IMR-90 (cell line): ENCODE measurements at regions not wholly inside any gene's neighbourhood (a gene's known extent, or its start where the extent isn't known, plus 50 kb on each side); places are given as distances from the start of the nearest gene placed in this dataset.

Experiments
- ATAC-seq: fragments of 200-7000 bp; cut with Tn5 transposase; 2 replicates; pipeline ENCODE4 v1.9.1; 2020; ENCODE audit warnings: low read depth, mild to moderate bottlenecking, moderate library complexity
- BruUV-seq: library from RNA; stranded (reverse); fragments of 400-500 nt; replicated peaks from 2 replicates; lab custom pipeline; 2021; lab: Mats Ljungman, UMichigan
- CTCF ChIA-PET: fragments of 300-600 bp; formaldehyde crosslinking; extraction: SDS; loops from one replicate; lab custom pipeline; 2021; ENCODE audit warnings: antibody characterized with exemption; lab: Yijun Ruan, JAX
- POLR2A ChIA-PET: fragments of 300-600 bp; sonication (Branson Sonifier 250); formaldehyde crosslinking; loops from one replicate; lab custom pipeline; 2022; ENCODE audit warnings: antibody characterized with exemption; ENCODE audit not compliant: unreplicated experiment; lab: Charles Lee
- DNase-seq: peaks from one replicate; pipeline ENCODE4 v3.0.0; 2013
- H2AFZ ChIP-seq: replicated peaks from 2 replicates; pipeline ENCODE3; 2013; ENCODE audit warnings: low read length, mild to moderate bottlenecking; ENCODE audit not compliant: poor library complexity
- H2AK5ac ChIP-seq: 2 replicates; pipeline ENCODE4 v1.6.1; 2013; ENCODE audit warnings: low read depth, low read length, inconsistent platforms
- H2AK9ac ChIP-seq: replicated peaks from 2 replicates; pipeline ENCODE3; 2013; ENCODE audit warnings: mild to moderate bottlenecking, low read depth, low read length, moderate library complexity; ENCODE audit not compliant: poor library complexity
- H2BK120ac ChIP-seq: 2 replicates; pipeline ENCODE4 v1.6.1; 2013; ENCODE audit warnings: low read depth, low read length, inconsistent platforms
- H2BK15ac ChIP-seq: 3 replicates; pipeline ENCODE4 v1.6.1; 2013; ENCODE audit warnings: low read depth, low read length, inconsistent platforms
- H2BK20ac ChIP-seq: 2 replicates; pipeline ENCODE4 v1.6.1; 2013; ENCODE audit warnings: low read depth, mild to moderate bottlenecking, inconsistent platforms, low read length, moderate library complexity
- H2BK5ac ChIP-seq: 2 replicates; pipeline ENCODE4 v1.6.1; 2013; ENCODE audit warnings: mild to moderate bottlenecking, low read depth, low read length, inconsistent platforms; ENCODE audit not compliant: poor library complexity, severe bottlenecking
- H3K14ac ChIP-seq: replicated peaks from 2 replicates; pipeline ENCODE4 v1.6.1; 2013; ENCODE audit warnings: low read depth, low read length, inconsistent platforms
- H3K18ac ChIP-seq: 2 replicates; pipeline ENCODE4 v1.6.1; 2013; ENCODE audit warnings: low read depth, low read length, control low read depth
- H3K23ac ChIP-seq: 2 replicates; pipeline ENCODE4 v1.6.1; 2013; ENCODE audit warnings: low read depth, low read length, inconsistent platforms
- H3K27ac ChIP-seq: 2 replicates; pipeline ENCODE4 v1.5.1; 2013; ENCODE audit warnings: mild to moderate bottlenecking, control low read depth, low read length; ENCODE audit not compliant: insufficient read depth
- H3K27me3 ChIP-seq: 2 replicates; pipeline ENCODE4 v1.6.1; 2013; ENCODE audit warnings: low read length; ENCODE audit not compliant: control insufficient read depth, insufficient read depth
- H3K36me3 ChIP-seq: 2 replicates; pipeline ENCODE4 v1.6.1; 2013; ENCODE audit warnings: low read length, mixed read lengths; ENCODE audit not compliant: control insufficient read depth, insufficient read depth
- H3K4ac ChIP-seq: 2 replicates; pipeline ENCODE4 v1.6.1; 2013; ENCODE audit warnings: low read depth, low read length, inconsistent platforms
- H3K4me1 ChIP-seq: 2 replicates; pipeline ENCODE4 v1.6.1; 2013; ENCODE audit warnings: low read length, mixed read lengths; ENCODE audit not compliant: control insufficient read depth, insufficient read depth
- H3K4me2 ChIP-seq: 2 replicates; pipeline ENCODE4 v1.6.1; 2013; ENCODE audit warnings: low read depth, mild to moderate bottlenecking, control low read depth, low read length, moderate library complexity
- H3K4me3 ChIP-seq: 2 replicates; pipeline ENCODE4 v1.5.1; 2013; ENCODE audit warnings: low read depth, mild to moderate bottlenecking, control low read depth, low read length, moderate library complexity; ENCODE audit not compliant: insufficient read depth
- H3K56ac ChIP-seq: 2 replicates; pipeline ENCODE4 v1.6.1; 2013; ENCODE audit warnings: low read length, inconsistent platforms; ENCODE audit not compliant: insufficient read depth; ENCODE audit errors: extremely low read depth
- H3K79me1 ChIP-seq, 2 experiments: 2 replicates each; pipeline ENCODE4 v1.6.1; 2013; ENCODE audit warnings: low read length in 2 of 2, inconsistent platforms in 1 of 2, low read depth in 1 of 2
- H3K9ac ChIP-seq: 2 replicates; pipeline ENCODE4 v1.6.1; 2013; ENCODE audit warnings: low read depth, low read length, control low read depth
- H3K9me1 ChIP-seq: 2 replicates; pipeline ENCODE4 v1.6.1; 2013; ENCODE audit warnings: low read length, inconsistent platforms; ENCODE audit not compliant: insufficient read depth
- H3K9me3 ChIP-seq: 2 replicates; pipeline ENCODE4 v1.6.1; 2013; ENCODE audit warnings: low read length; ENCODE audit not compliant: control insufficient read depth, insufficient read depth
- H4K20me1 ChIP-seq: 2 replicates; pipeline ENCODE4 v1.6.1; 2013; ENCODE audit warnings: low read length, inconsistent platforms; ENCODE audit not compliant: insufficient read depth
- H4K5ac ChIP-seq: 2 replicates; pipeline ENCODE4 v1.6.1; 2013; ENCODE audit warnings: mild to moderate bottlenecking, low read depth, low read length, control low read depth
- H4K8ac ChIP-seq, 2 experiments: 2 replicates each; pipeline ENCODE4 v1.6.1; 2013; ENCODE audit warnings: low read depth in 2 of 2, low read length in 2 of 2, control low read depth in 1 of 2, inconsistent platforms in 1 of 2
- H4K91ac ChIP-seq: 2 replicates; pipeline ENCODE4 v1.6.1; 2013; ENCODE audit warnings: low read depth, low read length, inconsistent platforms; ENCODE audit not compliant: insufficient read depth
- BHLHE40 ChIP-seq: fragments of 150-350 bp; IDR thresholded peaks from 2 replicates; pipeline ENCODE4 v1.6.1; 2016; ENCODE audit warnings: mild to moderate bottlenecking, low read depth, low read length
- POLR2A ChIP-seq: IDR thresholded peaks from 2 replicates; pipeline ENCODE4 v1.6.1; 2012; ENCODE audit warnings: mild to moderate bottlenecking, low read depth, low read length
- WGBS, 2 experiments: methylation state at CpG; one replicate each; pipeline versions ENCODE4 v1.1.5 to v1.1.7; 2013; ENCODE audit warnings: missing lambda C conversion rate in 2 of 2; ENCODE audit not compliant: insufficient read length in 1 of 2; ENCODE audit errors: extremely low coverage in 2 of 2; 5-methylcytosine and 5-hydroxymethylcytosine counted together
- dilution Hi-C: fragments of 300-500 bp; cut with HindIII; formaldehyde crosslinking; loops from one replicate; pipeline ENCODE4 v1.14.3; 2018; ENCODE audit warnings: low sequenced_read_pairs; ENCODE audit not compliant: unreplicated experiment
- in situ Hi-C: fragments of 300-500 bp; cut with MboI; formaldehyde crosslinking; loops from 3 replicates; pipeline ENCODE4 v1.14.3; 2019; ENCODE audit warnings: low sequenced_read_pairs, inconsistent platforms, mixed read lengths
- intact Hi-C: fragments of 100-400 bp; cut with micrococcal nuclease; formaldehyde crosslinking; loops from 2 replicates; pipeline ENCODE4 v1.10.0; 2022

GRCh38 chr10:78359640-78360091, 326.0 kb downstream of the RPS24 start:
- H2BK15ac ChIP-seq, result no peak overlapping the region
- dilution Hi-C loops, result no loop called here
- no peak for DNase-seq

More at GRCh38 chr10:78359640-78360091, 326.0 kb downstream of the RPS24 start:
- ChIA-PET CTCF (no interaction called here), POLR2A (no interaction called here)
- Histone ChIP-seq H3K23ac (no peak overlapping the region), H3K9ac (no peak overlapping the region), H4K91ac (no peak overlapping the region), H3K4me1 (peaks cover 2% of the 10 kb centered on the region; the same call in 1 of the 2 replicates), H3K4ac (no peak overlapping the region), H3K9me1 (peaks cover 2% of the 10 kb centered on the region; the same call in 1 of the 2 replicates), H3K18ac (no peak overlapping the region), H4K8ac (no peak overlapping the region), H3K56ac (no peak overlapping the region), H4K5ac (no peak overlapping the region), H2BK20ac (no peak overlapping the region), H2AK9ac (no peak overlapping the region), H3K9me3 (no peaks in the 10 kb centered on the region), H2BK120ac (no peak overlapping the region), H3K4me3 (no peak overlapping the region), H3K27me3 (peaks cover 47% of the 10 kb centered on the region), H2BK5ac (no peak overlapping the region), H3K4me2 (no peak overlapping the region), H3K79me1 (no peaks in the 10 kb centered on the region), H2AFZ (no peak overlapping the region), H3K27ac (no peak overlapping the region), H4K20me1 (no peaks in the 10 kb centered on the region), H3K14ac (no peak overlapping the region), H3K36me3 (no peaks in the 10 kb centered on the region), H2AK5ac (no peak overlapping the region)
- in situ Hi-C loops, result no loop called here
- BruUV-seq, result no TSS peak
- TF ChIP-seq POLR2A (no peak), BHLHE40 (no peak)
- WGBS, 2 experiments, result no CpG with 5 or more reads among the region's 9 CpGs
- ATAC-seq, result no peak
- intact Hi-C loops, result no loop called here
